Kidney epithelial cell (primary cell): ENCODE measurements at regions not wholly inside any gene's neighbourhood (a gene's known extent, or its start where the extent isn't known, plus 50 kb on each side); places are given as distances from the start of the nearest gene placed in this dataset.

Source experiments
- DNase-seq: peaks from one replicate; pipeline ENCODE4 v3.0.0-alpha.2; 2010; ENCODE audit warnings: low read depth
- H3K27me3 ChIP-seq: 2 replicates; pipeline ENCODE4 v1.6.0; 2011; ENCODE audit warnings: low read length; ENCODE audit not compliant: control insufficient read depth, insufficient read depth
- H3K36me3 ChIP-seq: 2 replicates; pipeline ENCODE4 v1.5.1; 2011; ENCODE audit warnings: low read length; ENCODE audit not compliant: control insufficient read depth, insufficient read depth
- H3K4me3 ChIP-seq: 2 replicates; pipeline ENCODE4 v1.5.1; 2011; ENCODE audit warnings: low read depth, mild to moderate bottlenecking, control low read depth, low read length
- CTCF ChIP-seq: IDR thresholded peaks from 2 replicates; pipeline ENCODE4 v1.5.1; 2011; ENCODE audit warnings: mild to moderate bottlenecking, moderate library complexity, low read length, control low read depth, inconsistent platforms; ENCODE audit not compliant: insufficient read depth, poor library complexity, severe bottlenecking

- no peak for DNase-seq
- Histone ChIP-seq H3K27me3 (no peaks in the 10 kb centered on the region), H3K4me3 (no peak overlapping the region), H3K36me3 (no peaks in the 10 kb centered on the region)
- TF ChIP-seq CTCF = no peak
Observed at GRCh38 chr12:78328524-78328923, 497.8 kb downstream of the NAV3 start.

GRCh38 chr12:78330131-78330530 is 499.4 kb downstream of the NAV3 start:
- no peak for TF ChIP-seq CTCF
- Histone ChIP-seq H3K36me3 (no peaks in the 10 kb centered on the region), H3K4me3 (no peak overlapping the region), H3K27me3 (no peaks in the 10 kb centered on the region)
- no peak for DNase-seq

GRCh38 chr12:78331181-78331580 is 500.5 kb downstream of the NAV3 start:
- no peaks in the 10 kb centered on the region for H3K36me3 ChIP-seq
- no peak for TF ChIP-seq CTCF
- no peaks in the 10 kb centered on the region for H3K27me3 ChIP-seq
- no peak for DNase-seq
- no peak overlapping the region for H3K4me3 ChIP-seq

- Histone ChIP-seq H3K27me3 (no peaks in the 10 kb centered on the region), H3K36me3 (no peaks in the 10 kb centered on the region), H3K4me3 (no peak overlapping the region)
- TF ChIP-seq CTCF = no peak
- no peak for DNase-seq
Observed at GRCh38 chr12:78331753-78332152, 501.1 kb downstream of the NAV3 start.

- Histone ChIP-seq H3K4me3 (no peak overlapping the region), H3K27me3 (no peaks in the 10 kb centered on the region), H3K36me3 (no peaks in the 10 kb centered on the region)
- no peak for DNase-seq
- no peak for TF ChIP-seq CTCF
Observed at GRCh38 chr12:78338054-78338785, 507.5 kb downstream of the NAV3 start.

GRCh38 chr12:78340406-78340805 is 509.7 kb downstream of the NAV3 start:
- no peaks in the 10 kb centered on the region for H3K36me3 ChIP-seq
- TF ChIP-seq CTCF = no peak
- no peaks in the 10 kb centered on the region for H3K27me3 ChIP-seq
- no peak overlapping the region for H3K4me3 ChIP-seq
- no peak for DNase-seq
